ENCODE measurements at regions not wholly inside any gene's neighbourhood (a gene's known extent, or its start where the extent isn't known, plus 50 kb on each side); places are given as distances from the start of the nearest gene placed in this dataset.

DNA sequence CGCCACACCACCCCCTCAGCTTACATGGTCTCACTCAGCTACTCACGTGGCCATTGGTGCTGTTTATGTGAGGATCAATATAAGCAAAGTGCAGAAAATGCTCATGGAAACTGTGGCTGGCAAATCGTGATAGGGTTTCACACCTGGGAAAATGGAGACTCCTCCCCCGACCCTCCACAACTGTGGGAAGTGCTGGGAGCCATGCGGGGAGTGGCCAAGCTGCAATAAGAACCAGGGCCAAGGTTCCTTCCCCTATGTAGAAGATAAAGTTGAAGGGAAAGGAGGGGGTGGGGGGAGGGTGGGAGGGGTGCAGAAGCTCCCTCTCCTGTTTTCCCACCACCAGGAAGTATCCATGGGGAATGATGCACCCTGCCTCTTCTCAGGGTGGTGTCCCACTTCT, 145.5 kb upstream of the MAMLD1 start:
- TF ChIP-seq CTCF (IDR thresholded peaks at IDR 0.05) (no peak), POLR2A (IDR thresholded peaks at IDR 0.05) (no peak)

All from adrenal gland (tissue), 5 donors.